GM21717 (cell line): ENCODE measurements at regions not wholly inside any gene's neighbourhood (a gene's known extent, or its start where the extent isn't known, plus 50 kb on each side); places are given as distances from the start of the nearest gene placed in this dataset.
"Not testable (repeated sequence)": the region's sequence is repeated elsewhere in the genome, so short reads cannot be mapped to it uniquely, and the experiment has no call there.

Experiments used
- ATAC-seq: cut with Tn5 transposase; IDR thresholded peaks from one replicate; pipeline ENCODE4 v1.9.1; 2021; ENCODE audit warnings: mild to moderate bottlenecking, moderate library complexity; ENCODE audit not compliant: unreplicated experiment

- ATAC-seq: no peak
Measured at GRCh38 chr1:79551321-79551720, 544.8 kb upstream of the ADGRL4 start.

GRCh38 chr1:79550402-79550801 is 543.9 kb upstream of the ADGRL4 start:
- ATAC-seq: no peak

DNA sequence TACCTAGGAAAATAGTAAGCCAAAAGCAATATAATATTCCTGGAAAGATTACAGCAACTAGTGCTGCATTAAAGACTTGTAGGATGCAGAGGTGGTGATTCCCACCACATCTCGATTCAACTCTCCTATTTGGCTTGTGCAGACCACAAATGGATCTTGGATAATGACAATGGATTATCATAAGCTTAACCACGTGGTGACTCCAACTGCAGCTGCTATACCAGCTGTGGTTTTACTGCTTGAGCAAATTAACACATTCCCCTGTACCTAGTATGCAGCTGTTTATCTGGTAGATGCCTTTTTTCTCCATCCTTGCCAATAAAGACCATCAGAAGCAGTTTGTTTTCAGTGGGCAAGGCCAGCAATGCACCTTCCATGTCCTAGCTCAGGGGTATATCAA is 542.7 kb upstream of the ADGRL4 start:
- no peak for ATAC-seq

DNA sequence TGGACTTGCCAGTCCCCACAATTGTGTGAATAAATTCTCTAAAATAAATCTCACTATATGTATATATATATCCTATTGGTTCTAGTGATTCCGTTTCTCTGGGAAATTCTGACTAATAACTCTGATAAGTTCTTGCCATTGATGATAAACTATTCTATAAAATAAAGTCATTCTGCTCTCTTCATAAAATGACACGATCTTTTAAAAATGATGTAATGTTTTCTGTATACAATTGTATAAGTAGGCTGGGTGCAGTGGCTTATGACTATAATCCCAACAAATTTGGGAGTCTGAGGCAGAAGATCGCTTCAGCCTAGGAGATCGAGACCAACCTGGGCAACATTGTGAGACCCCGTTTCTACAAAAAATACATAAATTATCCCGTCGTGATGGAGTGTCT is 541.0 kb upstream of the ADGRL4 start:
- ATAC-seq: no peak

DNA sequence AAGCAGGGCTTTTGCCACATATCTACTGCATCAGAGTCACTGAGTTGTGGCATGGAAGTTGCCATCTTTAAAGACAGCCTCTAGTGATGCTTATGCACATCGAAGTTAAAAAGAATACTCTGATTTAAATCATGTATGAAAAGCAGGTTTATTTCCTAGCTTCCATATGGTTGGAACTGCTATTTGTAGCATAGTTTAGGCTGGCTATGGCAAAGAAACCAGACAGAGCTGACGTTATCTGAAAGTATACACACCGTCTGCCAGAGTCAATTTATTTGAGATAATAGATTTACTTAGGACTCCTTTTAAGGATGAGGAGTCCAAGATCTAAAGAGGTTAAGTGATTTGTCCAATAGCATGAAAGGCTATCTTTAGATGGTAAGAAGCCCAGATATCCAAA is 536.9 kb upstream of the ADGRL4 start:
- no peak for ATAC-seq

GRCh38 chr1:79539001-79539400 is 532.5 kb upstream of the ADGRL4 start:
- no peak for ATAC-seq

DNA sequence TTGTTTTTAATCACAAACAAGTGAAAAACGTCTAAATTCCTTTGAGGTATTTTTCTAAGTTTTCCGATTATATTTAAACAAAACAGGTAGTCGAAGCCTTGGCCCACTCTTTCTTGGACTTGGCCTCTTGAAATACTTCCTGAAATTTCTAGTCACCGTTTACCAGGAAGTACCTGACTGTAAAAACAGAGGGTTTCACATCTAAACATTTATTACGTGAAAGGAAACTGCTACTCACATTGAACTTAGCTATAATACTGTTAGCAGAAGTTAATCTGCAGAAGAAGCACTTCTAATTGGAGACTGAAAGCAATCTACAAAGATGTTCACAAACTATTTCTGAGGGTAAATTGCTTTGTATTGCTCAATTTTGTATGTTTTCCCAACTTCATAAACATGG is 526.0 kb upstream of the ADGRL4 start:
- no peak for ATAC-seq

DNA sequence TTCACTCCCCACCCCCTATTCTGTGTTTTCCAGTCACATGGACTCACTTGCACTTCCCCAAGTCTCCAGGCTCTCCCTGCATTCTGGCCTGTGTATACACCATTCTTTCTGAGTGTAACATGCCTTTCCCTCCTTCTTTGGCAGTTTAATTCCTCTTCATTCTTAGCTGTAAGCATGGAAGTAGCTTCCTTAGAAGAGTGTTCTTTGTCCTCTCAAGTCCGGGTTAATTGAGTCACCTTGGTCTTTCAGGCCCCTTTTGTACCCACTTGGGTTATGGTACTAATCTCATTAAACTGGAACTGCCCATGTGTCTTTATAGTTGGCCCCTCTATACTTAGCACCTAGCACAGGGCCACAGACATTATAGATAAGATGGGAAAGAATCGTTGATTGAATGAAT is 525.3 kb upstream of the ADGRL4 start:
- ATAC-seq: no peak

- ATAC-seq: no peak
Measured at GRCh38 chr1:79530476-79530875, 523.9 kb upstream of the ADGRL4 start.

DNA sequence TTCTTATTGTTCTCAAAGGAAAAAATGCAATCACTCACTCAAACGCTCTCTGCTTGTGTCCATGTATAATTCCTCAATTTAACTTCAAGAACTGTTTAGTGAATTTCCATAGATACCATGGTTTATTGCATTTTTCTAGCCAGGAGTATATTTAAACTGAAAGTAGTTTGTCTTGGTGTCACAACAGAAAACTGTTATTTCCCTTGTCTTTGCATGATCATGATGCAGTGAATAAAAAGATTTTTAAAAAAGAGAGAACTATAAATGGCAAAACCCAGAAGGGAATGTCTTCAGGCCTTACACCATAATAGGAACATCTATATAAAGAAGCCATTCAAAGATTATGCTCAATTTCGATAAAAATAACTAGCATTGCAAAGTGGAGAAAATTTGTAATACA is 523.5 kb upstream of the ADGRL4 start:
- ATAC-seq: no peak

DNA sequence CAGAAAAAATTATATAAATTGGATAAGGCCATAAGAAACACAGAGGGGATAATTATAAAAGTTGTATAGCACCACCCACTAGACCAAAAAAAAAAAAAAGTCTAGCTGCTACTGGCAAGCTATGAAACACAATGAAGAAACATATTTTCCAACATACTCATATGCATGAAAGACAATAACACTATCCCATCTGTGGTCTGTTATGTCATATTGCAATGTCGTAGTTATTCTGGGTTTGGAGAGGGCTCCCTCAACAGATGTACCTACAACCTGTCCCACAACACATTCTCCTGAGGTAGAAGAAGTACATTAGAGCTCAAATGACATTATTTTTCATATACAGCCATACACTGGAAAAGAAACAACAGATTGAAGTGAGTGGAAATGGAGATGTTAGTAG is 517.6 kb upstream of the ADGRL4 start:
- no peak for ATAC-seq

GRCh38 chr1:79519084-79519760 is 512.7 kb upstream of the ADGRL4 start:
- peak; percentile 66 for ATAC-seq

DNA sequence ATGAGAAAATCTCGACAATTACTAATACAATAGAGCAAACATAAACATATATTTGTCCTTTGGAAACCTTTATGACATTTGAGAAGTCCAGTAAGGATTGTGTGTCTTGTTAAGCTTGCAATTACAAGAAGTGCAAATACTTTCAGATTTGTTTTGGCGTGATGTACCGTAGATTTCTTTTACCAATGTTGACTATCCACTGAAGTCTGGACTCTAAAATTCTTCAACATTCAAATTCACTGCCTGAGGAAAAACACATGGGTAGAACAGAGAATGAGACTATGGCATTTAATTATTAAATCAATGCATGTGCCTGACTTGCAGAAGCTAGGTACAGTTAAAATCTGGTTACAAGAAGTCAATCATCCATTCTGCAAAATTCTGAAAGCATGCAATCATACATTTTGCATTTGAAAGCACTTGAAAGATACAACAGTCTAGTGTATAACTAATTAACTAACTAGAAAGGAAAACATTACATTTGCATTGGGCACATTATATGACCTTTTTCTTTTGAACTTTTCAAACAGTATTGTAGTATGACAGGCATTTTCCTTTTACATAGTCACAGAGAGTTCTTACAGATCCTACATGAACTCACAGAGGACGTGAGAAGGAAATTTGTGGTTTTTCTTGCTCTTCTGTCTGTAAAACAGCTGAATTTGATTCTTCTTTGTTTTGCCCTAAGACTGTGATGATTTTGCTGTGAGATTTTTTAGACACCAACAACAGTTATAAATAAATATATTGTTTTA is 511.1 kb upstream of the ADGRL4 start:
- ATAC-seq: no peak

DNA sequence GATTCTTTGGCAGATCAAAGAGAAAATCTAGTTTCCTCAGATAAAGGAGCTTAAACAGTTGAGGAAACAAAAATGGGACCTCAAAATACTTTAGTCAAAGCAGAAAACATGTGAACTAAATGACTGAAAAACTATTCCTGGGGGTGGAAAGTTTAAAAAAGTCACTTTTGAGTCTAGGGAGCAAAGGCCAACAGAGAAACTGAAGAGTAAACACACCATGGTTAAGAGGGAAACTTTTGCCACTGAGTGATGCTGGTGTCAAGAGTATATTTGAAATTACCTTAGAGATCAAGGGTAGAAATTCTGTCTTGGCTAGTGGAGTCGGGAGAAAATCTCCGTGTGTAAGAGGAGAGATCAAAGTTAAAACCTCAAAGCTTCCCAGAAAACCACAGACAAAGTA is 501.2 kb upstream of the ADGRL4 start:
- no peak for ATAC-seq

DNA sequence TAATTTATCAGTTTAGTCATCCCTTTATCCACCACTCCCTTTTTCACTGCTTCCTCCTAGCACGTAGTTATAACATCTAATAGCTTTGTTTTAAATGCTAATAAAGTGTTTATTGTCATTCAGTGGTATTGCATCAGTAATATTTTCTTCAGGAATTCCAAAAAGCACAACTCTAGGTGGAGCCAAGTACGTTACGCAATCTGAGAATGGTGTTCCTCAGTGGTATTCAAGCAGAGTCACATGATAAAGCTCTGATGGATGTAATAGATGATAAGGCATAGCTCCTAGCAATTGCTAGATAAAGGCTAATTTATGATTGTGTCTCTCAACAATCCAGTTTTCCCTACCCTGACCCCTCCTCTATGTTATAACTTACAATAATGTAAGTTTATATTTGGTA is 494.6 kb upstream of the ADGRL4 start:
- ATAC-seq: no peak

- ATAC-seq: no peak
Measured at GRCh38 chr1:79499541-79499940, 493.0 kb upstream of the ADGRL4 start.

DNA sequence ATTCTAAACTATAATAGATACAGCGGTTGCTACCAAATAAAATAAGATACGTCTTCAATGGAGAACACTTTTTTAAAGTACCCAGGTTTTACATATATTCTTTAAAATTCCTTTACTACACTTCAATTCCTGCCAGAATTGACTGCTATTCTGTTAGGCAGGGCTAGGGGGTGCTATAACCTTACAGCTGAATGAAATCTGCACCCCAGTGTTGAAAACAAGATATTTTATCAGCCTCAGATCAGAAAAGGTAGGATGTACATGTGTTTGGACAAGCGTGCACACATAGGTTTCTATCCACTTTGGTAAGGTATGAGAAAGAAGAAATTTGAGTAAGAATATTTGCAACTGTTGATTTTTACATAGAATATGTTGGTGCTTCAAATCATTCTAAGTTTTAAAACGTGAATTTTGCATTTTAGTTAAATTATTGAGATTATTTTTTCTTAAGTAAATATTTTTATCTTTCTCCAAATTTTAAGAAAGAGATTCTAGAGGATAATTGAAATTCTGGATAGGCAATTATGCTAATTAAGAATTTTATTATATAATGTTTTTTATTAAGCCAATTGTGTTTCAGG is 490.8 kb upstream of the ADGRL4 start:
- ATAC-seq: peak; percentile 71

DNA sequence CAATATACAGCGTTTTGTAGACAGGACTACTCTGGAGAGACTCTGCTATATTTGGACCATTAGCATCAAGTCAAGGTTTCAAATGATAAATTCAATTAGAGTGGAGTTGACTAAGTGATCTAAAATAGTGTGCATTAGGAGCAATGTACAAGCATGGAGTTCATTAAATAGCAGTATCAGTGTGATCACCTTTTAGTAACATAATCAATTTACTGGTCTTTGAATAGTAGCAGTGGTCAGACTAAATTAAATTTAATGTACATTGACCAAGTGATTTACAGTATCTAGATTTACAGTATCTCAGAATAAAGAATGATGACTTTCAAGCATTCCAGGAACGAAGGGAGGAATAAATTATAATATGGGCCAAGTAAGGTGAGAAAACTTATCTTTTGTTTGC is 489.6 kb upstream of the ADGRL4 start:
- no peak for ATAC-seq

DNA sequence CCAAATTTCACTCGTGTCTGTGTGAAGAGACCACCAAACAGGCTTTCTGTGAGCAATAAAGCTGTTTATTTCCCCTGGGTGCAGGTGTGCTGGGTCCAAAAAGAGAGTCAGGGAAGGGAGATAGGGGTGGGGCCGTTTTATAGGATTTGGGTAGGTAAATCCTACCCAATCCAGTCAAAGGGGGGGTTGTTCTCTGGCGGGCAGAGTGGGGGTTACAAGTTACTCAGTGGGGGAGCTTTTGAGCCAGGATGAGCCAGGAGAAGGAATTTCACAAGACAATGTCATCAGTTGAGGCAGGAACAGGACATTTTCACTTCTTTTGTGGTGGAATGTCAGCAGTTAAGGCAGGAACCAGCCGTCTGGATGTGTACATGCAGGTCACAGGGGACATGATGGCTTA is 487.2 kb upstream of the ADGRL4 start:
- not testable (repeated sequence) for ATAC-seq

DNA sequence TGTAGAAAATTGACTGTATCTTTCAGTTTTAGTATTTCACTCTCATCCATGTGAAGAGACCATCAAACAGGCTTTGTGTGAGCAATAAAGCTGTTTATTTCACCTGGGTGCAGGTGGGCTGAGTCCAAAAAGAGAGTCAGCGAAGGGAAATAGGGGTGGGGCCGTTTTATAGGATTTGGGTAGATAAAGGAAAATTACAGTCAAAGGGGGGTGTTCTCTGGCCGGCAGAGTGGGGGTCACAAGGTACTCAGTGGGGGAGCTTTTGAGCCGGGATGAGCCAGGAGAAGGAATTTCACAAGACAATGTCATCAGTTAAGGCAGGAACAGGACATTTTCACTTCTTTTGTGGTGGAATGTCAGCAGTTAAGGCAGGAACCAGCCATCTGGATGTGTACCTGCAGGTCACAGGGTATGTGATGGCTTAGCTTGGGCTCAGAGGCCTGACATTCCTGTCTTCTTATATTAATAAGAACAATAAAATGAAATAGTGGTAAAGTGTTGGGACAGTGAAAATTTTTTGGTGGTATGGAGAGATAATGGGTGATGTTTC is 482.1 kb upstream of the ADGRL4 start:
- not testable (repeated sequence) for ATAC-seq

DNA sequence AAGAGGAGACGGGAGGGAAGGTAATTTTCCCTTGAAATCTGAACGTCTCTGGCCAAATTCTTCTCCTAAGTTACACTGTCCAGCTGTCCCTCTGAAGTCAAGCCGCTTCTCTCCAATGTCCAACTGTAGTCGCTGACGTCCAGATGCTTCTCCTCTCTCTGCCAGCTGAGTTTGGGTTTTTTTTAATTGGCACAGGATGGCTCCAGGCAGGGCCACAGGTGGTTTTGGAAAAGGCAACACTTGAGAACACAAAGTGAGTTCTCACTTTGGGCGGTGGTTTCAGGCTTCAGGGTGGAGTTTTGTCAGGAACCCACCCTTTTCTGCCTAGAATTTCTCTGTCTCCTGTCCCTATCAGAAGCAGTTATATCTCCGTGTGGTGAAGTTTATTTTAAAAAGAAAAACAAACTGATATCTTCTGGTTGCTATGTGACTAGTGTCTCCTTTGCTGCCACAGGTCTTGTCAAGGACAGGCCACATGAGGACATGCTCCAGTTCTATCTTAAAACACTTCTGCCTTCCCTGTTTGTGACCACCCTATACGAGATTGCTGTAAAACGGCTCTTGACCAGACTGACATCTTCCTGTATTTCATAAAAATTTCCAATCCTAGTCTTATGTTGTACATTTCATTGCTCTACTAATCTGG is 472.3 kb upstream of the ADGRL4 start:
- no peak for ATAC-seq

- ATAC-seq: no peak
Measured at GRCh38 chr1:79478160-79478559, 471.6 kb upstream of the ADGRL4 start.
